ENCODE measurements at regions not wholly inside any gene's neighbourhood (a gene's known extent, or its start where the extent isn't known, plus 50 kb on each side); places are given as distances from the start of the nearest gene placed in this dataset.

DNA sequence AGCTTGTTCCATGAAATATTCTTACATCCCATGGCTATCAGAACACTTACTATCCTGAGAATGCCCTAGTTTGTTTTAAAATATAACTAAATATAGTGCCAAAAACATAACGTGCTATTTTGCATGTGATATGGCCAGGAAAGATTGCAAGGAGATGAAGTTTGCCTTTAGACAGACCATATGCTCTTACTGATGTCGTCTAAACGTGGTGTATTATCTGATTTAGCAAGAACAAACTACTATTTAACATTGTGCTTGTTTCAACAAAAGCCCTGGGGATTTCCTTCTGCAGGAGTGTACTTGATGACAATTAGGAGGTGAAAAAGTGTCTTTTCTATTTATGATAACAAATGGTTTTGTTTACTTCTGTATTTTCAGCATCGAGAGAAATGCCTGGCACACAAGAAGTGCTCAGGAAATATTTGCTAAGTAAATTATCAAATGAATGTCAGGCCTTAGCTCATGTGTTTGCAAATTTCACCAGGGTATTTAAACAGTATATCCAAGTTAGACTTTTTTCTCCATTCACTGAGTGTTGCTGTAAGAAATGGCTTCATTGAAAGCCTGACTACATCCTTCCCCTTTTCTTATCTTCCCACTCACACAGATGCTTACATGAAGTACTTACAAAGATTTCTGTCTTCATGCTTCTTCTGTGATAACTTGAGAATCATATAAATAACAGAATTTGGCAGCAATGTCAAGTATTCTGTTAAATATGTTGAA lies 1033.6 kb downstream of the CDH8 start:
- peaks cover 2% of the 10 kb centered on the region for H3K9me3 Mint-ChIP-seq (ENCODE audit: unreplicated experiment)
- peaks cover 25% of the 10 kb centered on the region for H3K4me1 Mint-ChIP-seq (ENCODE audit: low read depth, unreplicated experiment)
- H3K36me3 Mint-ChIP-seq (ENCODE audit: unreplicated experiment): no peaks in the 10 kb centered on the region
- TF ChIP-seq, protein P1, sequence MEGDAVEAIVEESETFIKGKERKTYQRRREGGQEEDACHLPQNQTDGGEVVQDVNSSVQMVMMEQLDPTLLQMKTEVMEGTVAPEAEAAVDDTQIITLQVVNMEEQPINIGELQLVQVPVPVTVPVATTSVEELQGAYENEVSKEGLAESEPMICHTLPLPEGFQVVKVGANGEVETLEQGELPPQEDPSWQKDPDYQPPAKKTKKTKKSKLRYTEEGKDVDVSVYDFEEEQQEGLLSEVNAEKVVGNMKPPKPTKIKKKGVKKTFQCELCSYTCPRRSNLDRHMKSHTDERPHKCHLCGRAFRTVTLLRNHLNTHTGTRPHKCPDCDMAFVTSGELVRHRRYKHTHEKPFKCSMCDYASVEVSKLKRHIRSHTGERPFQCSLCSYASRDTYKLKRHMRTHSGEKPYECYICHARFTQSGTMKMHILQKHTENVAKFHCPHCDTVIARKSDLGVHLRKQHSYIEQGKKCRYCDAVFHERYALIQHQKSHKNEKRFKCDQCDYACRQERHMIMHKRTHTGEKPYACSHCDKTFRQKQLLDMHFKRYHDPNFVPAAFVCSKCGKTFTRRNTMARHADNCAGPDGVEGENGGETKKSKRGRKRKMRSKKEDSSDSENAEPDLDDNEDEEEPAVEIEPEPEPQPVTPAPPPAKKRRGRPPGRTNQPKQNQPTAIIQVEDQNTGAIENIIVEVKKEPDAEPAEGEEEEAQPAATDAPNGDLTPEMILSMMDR (IDR thresholded peaks at IDR 0.05; ENCODE audit: partially characterized antibody, unreplicated experiment): no peak
- H3K27me3 Mint-ChIP-seq (ENCODE audit: unreplicated experiment): peaks cover 2% of the 10 kb centered on the region
- no peak overlapping the region for H3K27ac Mint-ChIP-seq (ENCODE audit: unreplicated experiment)
- no peak overlapping the region for H3K4me3 Mint-ChIP-seq (ENCODE audit: unreplicated experiment)
- DNase-seq: no peak

DNA sequence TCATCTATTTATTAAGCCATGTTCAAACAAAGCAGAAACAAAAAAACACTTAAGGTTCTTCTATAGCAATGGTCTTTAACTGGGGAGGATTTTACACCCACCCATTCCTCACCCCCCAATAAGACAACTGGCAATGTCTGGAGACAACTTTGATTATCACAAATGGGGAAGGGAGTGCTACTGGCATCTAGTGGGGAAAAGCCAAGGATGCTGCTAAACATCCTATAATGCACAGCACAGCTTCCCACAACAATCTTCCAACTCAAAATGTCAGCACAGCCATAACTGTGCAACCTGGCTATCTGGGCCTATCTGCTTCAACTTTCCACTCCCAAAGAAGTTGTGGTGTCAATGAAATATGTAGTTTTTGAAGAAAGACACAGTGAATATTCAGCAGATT lies 1044.4 kb downstream of the CDH8 start:
- Mint-ChIP-seq H3K4me3 (ENCODE audit: unreplicated experiment) (no peak overlapping the region), H3K27me3 (ENCODE audit: unreplicated experiment) (no peaks in the 10 kb centered on the region), H3K4me1 (ENCODE audit: low read depth, unreplicated experiment) (no peaks in the 10 kb centered on the region), H3K36me3 (ENCODE audit: unreplicated experiment) (no peaks in the 10 kb centered on the region), H3K27ac (ENCODE audit: unreplicated experiment) (no peak overlapping the region), H3K9me3 (ENCODE audit: unreplicated experiment) (peaks cover 1% of the 10 kb centered on the region)
- TF ChIP-seq, protein P1 (IDR thresholded peaks at IDR 0.05; ENCODE audit: partially characterized antibody, unreplicated experiment): no peak
- DNase-seq: no peak

DNA sequence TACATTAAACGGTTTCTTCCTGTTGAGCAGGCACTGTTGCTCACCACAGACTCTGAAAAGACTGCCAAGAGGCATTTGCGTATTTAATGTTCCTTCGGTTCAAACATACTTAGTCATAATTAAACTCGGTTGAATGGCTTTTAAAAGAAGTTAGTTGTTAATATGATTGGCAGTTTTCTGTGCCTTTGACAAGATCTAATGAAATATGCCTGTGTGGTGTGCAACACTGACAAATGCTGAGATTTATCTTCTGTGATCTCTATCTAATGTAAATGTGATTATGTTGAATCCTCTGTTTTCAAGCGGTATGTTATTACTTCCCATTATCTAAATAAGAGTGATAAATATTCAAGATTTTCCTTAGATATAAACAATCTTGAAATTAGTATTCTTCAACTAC lies 1046.6 kb downstream of the CDH8 start:
- Mint-ChIP-seq H3K4me1 (ENCODE audit: low read depth, unreplicated experiment) (no peaks in the 10 kb centered on the region), H3K27me3 (ENCODE audit: unreplicated experiment) (no peaks in the 10 kb centered on the region), H3K9me3 (ENCODE audit: unreplicated experiment) (peaks cover 1% of the 10 kb centered on the region), H3K27ac (ENCODE audit: unreplicated experiment) (no peak overlapping the region), H3K36me3 (ENCODE audit: unreplicated experiment) (no peaks in the 10 kb centered on the region), H3K4me3 (ENCODE audit: unreplicated experiment) (no peak overlapping the region)
- no peak for DNase-seq
- TF ChIP-seq, protein P1 (IDR thresholded peaks at IDR 0.05; ENCODE audit: partially characterized antibody, unreplicated experiment): no peak

DNA sequence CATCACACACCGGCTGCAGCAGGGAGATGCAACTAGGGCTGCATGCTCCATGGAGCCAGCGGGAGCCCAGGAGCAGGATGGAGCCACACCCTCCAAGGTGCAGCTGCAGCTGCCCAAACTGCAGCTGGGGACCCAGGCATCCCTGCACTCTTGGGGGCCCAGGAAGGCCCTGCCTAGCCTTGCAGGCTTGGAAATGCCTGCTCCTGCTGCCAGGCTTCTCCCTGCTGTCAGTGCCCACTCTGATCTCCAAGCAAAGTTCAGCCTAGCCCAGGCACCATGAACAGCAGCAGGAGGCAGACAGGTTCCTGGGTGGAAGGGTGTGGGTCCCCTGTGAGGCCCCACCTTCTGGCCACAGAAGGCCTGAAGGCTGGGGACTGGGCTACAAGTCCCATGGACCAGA lies 1057.1 kb downstream of the CDH8 start:
- H3K27ac Mint-ChIP-seq (ENCODE audit: unreplicated experiment): no peak overlapping the region
- peaks cover 8% of the 10 kb centered on the region for H3K36me3 Mint-ChIP-seq (ENCODE audit: unreplicated experiment)
- H3K27me3 Mint-ChIP-seq (ENCODE audit: unreplicated experiment): no peaks in the 10 kb centered on the region
- H3K4me3 Mint-ChIP-seq (ENCODE audit: unreplicated experiment): no peak overlapping the region
- DNase-seq: no peak
- H3K4me1 Mint-ChIP-seq (ENCODE audit: low read depth, unreplicated experiment): peaks cover 10% of the 10 kb centered on the region
- H3K9me3 Mint-ChIP-seq (ENCODE audit: unreplicated experiment): no peaks in the 10 kb centered on the region
- TF ChIP-seq, protein P1 (IDR thresholded peaks at IDR 0.05; ENCODE audit: partially characterized antibody, unreplicated experiment): no peak

DNA sequence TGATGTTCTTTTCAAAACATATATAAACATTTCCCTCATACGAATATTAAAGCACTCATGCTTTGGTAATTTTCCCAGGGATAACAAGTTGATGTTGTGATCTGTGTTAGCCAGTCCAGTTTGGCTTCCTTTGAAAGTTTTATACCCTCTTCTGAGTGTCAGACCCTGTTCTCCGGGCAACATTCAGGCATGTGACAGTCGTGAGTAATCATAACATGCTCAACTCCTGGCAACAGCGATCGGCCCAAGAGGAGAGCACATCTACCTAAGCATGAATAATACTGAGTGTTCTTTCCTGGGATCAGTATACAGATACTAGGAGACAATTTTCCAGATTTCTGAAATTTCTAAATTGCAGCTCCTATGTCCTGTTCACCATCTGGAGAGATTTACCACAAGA lies 1086.4 kb downstream of the CDH8 start:
- H3K27ac Mint-ChIP-seq (ENCODE audit: unreplicated experiment): no peak overlapping the region
- peaks cover 1% of the 10 kb centered on the region for H3K9me3 Mint-ChIP-seq (ENCODE audit: unreplicated experiment)
- H3K27me3 Mint-ChIP-seq (ENCODE audit: unreplicated experiment): no peaks in the 10 kb centered on the region
- H3K4me3 Mint-ChIP-seq (ENCODE audit: unreplicated experiment): no peak overlapping the region
- no peaks in the 10 kb centered on the region for H3K36me3 Mint-ChIP-seq (ENCODE audit: unreplicated experiment)
- TF ChIP-seq, protein P1 (IDR thresholded peaks at IDR 0.05; ENCODE audit: partially characterized antibody, unreplicated experiment): no peak
- H3K4me1 Mint-ChIP-seq (ENCODE audit: low read depth, unreplicated experiment): no peaks in the 10 kb centered on the region
- no peak for DNase-seq

Data from glutamatergic neuron (in vitro differentiated cells).